ENCODE measurements at regions not wholly inside any gene's neighbourhood (a gene's known extent, or its start where the extent isn't known, plus 50 kb on each side); places are given as distances from the start of the nearest gene placed in this dataset.

DNA sequence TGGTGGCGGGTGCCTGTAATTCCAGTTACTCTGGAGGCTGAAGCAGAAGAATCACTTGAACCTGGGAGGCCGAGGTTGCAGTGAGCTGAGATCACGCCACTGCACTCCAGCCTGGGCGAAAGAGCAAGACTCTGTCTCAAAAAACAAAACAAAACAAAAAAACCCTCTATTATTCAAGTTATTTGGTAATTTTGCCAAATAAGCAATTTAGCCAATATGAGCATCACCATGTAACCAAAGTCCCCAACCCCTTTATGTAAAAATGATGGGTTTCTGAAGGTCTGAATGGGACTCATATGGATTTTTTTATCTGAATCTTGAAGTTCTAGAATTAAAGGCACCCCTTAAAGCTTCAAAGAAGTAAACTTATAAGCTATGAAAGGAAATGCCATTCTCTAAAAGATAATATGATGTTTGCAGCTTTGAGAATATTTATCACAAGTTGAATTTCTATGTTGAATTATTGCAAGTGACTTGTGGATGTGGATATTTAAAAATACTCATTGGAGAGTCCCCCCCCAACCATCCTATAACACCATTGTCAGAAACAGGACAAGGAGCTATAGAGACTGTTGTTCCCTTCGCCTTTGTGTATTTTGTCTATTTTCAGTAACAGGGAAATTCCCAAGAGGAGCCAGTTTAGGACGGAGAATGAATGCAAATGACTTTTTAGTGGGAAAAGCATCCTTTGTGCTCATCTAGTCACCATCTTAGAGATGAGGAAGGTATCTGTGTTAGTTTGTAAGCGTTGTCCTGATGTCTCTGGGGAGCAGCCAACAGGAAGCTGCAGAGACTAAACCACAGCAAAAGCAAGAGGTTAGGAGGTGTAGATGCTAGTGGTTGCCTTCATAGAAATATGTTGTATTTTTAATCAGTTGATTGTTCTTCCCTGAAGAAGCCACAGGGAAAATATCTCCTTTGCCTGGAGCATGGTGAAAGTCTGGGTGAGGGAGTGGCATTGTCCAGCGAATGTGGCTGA, 68.3 kb downstream of the TET3 start:
- H3K36me3 ChIP-seq (ENCODE audit: control insufficient read depth in 2 of 4, insufficient read depth in 4 of 4, low read length in 3 of 4) = peaks cover 0 to 3% (median 1%) of the 10 kb centered on the region in 4 experiments; a peak in 1 of 8 replicates
- no peak overlapping the region for H2AK5ac ChIP-seq (ENCODE audit: low read depth, low read length)
- H3K4me3 ChIP-seq (ENCODE audit: extremely low read depth in 1 of 4, insufficient read depth in 2 of 4, low read depth in 3 of 4, low read length in 4 of 4) = no peak overlapping the region
- H4K8ac ChIP-seq (ENCODE audit: extremely low read depth, insufficient read depth, low read length) = no peak overlapping the region
- no peak overlapping the region for H3K56ac ChIP-seq (replicated peaks; ENCODE audit: insufficient read length, low read depth, low read length)
- ChIA-PET POLR2A (ENCODE audit: partially characterized antibody) (interaction anchor here (1.2 kb wide), 1 partner anchor 65 kb away, joined by 3 read pairs; no protein-coding TSS in a partner anchor), CTCF (ENCODE audit: partially characterized antibody) (interaction anchor here (0.6 to 1.3 kb wide), 5 partner anchors 12 to 99 kb away, joined by 3 to 4 read pairs (median 3); no protein-coding TSS in a partner anchor)
- H3K27me3 ChIP-seq (replicated peaks in 1 of 4; ENCODE audit: control insufficient read depth in 3 of 4, extremely low read depth in 1 of 4, insufficient read depth in 3 of 4, low read length in 3 of 4) = no peaks in the 10 kb centered on the region
- H3K9me3 ChIP-seq (ENCODE audit: insufficient read depth in 2 of 2, low read depth in 1 of 2, low read length in 1 of 2) = no peaks in the 10 kb centered on the region
- no peak for TF ChIP-seq CHD2 (IDR thresholded peaks at IDR 0.05; ENCODE audit: low read length)
- TF ChIP-seq CREB1 (IDR thresholded peaks at IDR 0.05) = no peak
- no peak for TF ChIP-seq RFX5 (IDR thresholded peaks at IDR 0.05; ENCODE audit: borderline replicate concordance, low read depth, low read length)
- no peak for TF ChIP-seq CHD1 (IDR thresholded peaks at IDR 0.05; ENCODE audit: low read depth, low read length)
- TF ChIP-seq SP1 (IDR thresholded peaks at IDR 0.05; ENCODE audit: low read depth, low read length) = no peak
- no peak for TF ChIP-seq SRF (IDR thresholded peaks at IDR 0.05; ENCODE audit: low read depth, low read length)
- TF ChIP-seq NANOG (IDR thresholded peaks at IDR 0.05; ENCODE audit: insufficient read depth, low read depth, low read length, poor library complexity, severe bottlenecking) = no peak
- no peak overlapping the region for H2BK5ac ChIP-seq (ENCODE audit: low read depth, low read length)
- H2AFZ ChIP-seq (ENCODE audit: low read length) = no peak overlapping the region
- no peak overlapping the region for H2BK15ac ChIP-seq (ENCODE audit: low read length)
- H3K27ac ChIP-seq (ENCODE audit: low read depth, low read length) = no peak overlapping the region
- DNase-seq (ENCODE audit: low read depth in 1 of 2, low spot score in 2 of 2) (no peak), FAIRE-seq (no peak)
- H3K79me1 ChIP-seq (ENCODE audit: low read depth, low read length) = peaks cover 10% of the 10 kb centered on the region
- H2BK20ac ChIP-seq (ENCODE audit: low read length) = no peak overlapping the region
- peaks cover 0 to 2% (median 0%) of the 10 kb centered on the region in 4 experiments; a peak in 2 of 7 replicates for H3K4me1 ChIP-seq (replicated peaks in 1 of 4; ENCODE audit: control insufficient read depth in 3 of 4, insufficient read depth in 4 of 4, low read length in 3 of 4)
- H3K9ac ChIP-seq (replicated peaks in 1 of 4; ENCODE audit: extremely low read depth in 1 of 4, low read depth in 3 of 4, low read length in 3 of 4) = no peak overlapping the region
- no peak overlapping the region for H3K14ac ChIP-seq (ENCODE audit: insufficient read length)
- no peak overlapping the region for H3K4ac ChIP-seq (replicated peaks; ENCODE audit: insufficient read length, low read depth, low read length)
- peak overlapping the region in 1 of 2 experiments; percentile 39; a peak in 1 of 4 replicates for H3K4me2 ChIP-seq (ENCODE audit: insufficient read depth in 1 of 2, low read depth in 2 of 2, low read length in 2 of 2)
- H3K23me2 ChIP-seq (ENCODE audit: low read depth, low read length) = no peaks in the 10 kb centered on the region
- peaks cover 8 to 10% of the 10 kb centered on the region in 2 experiments for H4K20me1 ChIP-seq (replicated peaks in 1 of 2; ENCODE audit: control insufficient read depth in 1 of 2, insufficient read depth in 2 of 2, low read length in 2 of 2)
- H4K5ac ChIP-seq (ENCODE audit: insufficient read length, low read depth, low read length) = no peak overlapping the region
- H4K91ac ChIP-seq (replicated peaks; ENCODE audit: insufficient read length, low read length) = no peak overlapping the region
- H2BK12ac ChIP-seq (ENCODE audit: low read depth, low read length) = no peak overlapping the region
- no peak overlapping the region for H3K18ac ChIP-seq (ENCODE audit: extremely low read depth, low read length)
- H2BK120ac ChIP-seq (replicated peaks; ENCODE audit: low read depth, low read length) = no peak overlapping the region
- 92% methylated on average over 8 of the region's 8 CpGs; no CpG with 5 or more reads in 1 of the 2 experiments for WGBS, 2 experiments (ENCODE audit: extremely low coverage in 1 of 2, insufficient coverage in 1 of 2, insufficient read length in 1 of 2, insufficient replicate concordance in 2 of 2, low coverage in 1 of 2, low lambda C conversion rate in 2 of 2, missing lambda C conversion rate in 1 of 2)
- H3K23ac ChIP-seq (ENCODE audit: insufficient read length) = no peak overlapping the region
- H3K79me2 ChIP-seq (ENCODE audit: control insufficient read depth in 1 of 2, insufficient read depth in 2 of 2, low read length in 2 of 2) = peaks cover 0 to 41% of the 10 kb centered on the region in 2 experiments; a peak in 2 of 4 replicates
